Fibroblast of mammary gland (primary cell): ENCODE measurements at regions not wholly inside any gene's neighbourhood (a gene's known extent, or its start where the extent isn't known, plus 50 kb on each side); places are given as distances from the start of the nearest gene placed in this dataset.

Experiments
- DNase-seq: peaks from one replicate; pipeline ENCODE4 v3.0.0-alpha.2; 2010; ENCODE audit warnings: low read depth
- H3K4me3 ChIP-seq: 2 replicates; pipeline ENCODE4 v1.5.1; 2011; ENCODE audit warnings: low read depth, mild to moderate bottlenecking, low read length, moderate library complexity; ENCODE audit not compliant: control insufficient read depth
- TF ChIP-seq, protein P1 (sequence below): conservative IDR thresholded peaks from 2 replicates; pipeline ENCODE4 v1.5.1; 2011; ENCODE audit warnings: low read depth, low read length, inconsistent platforms; ENCODE audit not compliant: control insufficient read depth, insufficient read depth

DNA sequence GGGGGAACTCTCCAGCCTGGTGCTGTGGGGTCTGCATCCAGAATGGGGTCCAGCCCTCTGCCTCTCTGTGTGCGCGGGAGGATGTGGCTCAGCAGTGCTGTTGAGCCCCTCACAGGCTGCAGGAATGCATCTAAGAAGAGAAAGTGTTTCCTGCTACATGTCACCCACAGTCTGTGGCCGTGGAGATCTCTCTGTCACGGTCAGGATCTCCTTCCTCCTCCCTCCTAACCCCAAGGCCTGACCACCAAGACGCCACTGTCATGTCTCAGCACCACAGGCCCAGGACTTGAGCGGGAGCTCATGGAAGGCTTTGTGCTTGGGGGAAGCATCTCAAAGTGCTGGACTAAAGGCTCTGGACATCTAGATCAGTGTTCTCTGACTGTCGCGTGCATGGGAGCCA, 90.1 kb downstream of the SREK1 start:
- DNase-seq: no peak
- TF ChIP-seq, protein P1, sequence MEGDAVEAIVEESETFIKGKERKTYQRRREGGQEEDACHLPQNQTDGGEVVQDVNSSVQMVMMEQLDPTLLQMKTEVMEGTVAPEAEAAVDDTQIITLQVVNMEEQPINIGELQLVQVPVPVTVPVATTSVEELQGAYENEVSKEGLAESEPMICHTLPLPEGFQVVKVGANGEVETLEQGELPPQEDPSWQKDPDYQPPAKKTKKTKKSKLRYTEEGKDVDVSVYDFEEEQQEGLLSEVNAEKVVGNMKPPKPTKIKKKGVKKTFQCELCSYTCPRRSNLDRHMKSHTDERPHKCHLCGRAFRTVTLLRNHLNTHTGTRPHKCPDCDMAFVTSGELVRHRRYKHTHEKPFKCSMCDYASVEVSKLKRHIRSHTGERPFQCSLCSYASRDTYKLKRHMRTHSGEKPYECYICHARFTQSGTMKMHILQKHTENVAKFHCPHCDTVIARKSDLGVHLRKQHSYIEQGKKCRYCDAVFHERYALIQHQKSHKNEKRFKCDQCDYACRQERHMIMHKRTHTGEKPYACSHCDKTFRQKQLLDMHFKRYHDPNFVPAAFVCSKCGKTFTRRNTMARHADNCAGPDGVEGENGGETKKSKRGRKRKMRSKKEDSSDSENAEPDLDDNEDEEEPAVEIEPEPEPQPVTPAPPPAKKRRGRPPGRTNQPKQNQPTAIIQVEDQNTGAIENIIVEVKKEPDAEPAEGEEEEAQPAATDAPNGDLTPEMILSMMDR: no peak
- H3K4me3 ChIP-seq: no peak overlapping the region

DNA sequence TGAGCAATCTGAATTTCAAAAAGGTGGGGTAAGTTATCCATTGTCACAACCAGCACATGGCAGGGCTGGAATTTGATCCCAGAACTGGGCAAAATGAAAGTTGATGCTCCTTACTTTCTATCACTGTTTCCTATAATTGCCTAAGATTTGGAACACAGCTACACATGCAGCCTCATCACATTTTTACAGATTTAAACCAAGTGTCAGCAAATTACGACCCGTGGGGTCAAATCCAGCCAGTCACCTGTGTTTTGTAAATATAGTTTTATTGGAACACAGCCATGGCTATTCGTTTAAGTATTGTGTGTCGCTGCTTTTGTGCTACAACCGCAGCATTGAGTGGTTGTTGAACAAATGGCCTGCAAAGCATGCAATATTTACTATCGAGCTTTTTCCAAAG, 94.3 kb downstream of the SREK1 start:
- TF ChIP-seq, protein P1: no peak
- DNase-seq: no peak
- no peak overlapping the region for H3K4me3 ChIP-seq

DNA sequence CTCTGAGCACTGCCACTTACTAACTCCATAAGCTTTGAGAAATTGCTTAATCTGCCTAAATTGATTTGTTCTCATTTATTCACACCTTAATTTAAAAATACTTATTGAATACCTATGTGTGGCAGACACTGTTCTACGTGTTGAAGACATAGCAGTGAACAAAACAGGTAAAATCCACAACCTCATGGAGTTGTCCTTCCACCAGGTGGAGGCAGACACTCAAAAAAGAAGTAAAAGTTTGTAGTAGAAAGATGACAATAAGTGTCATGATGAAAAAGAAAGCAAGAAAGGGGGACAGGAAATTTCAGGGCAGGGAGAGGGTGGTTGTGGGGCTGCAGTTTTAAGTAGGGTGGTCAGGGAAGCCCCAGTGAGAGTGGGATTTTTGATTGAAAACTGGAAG, 94.9 kb downstream of the SREK1 start:
- no peak overlapping the region for H3K4me3 ChIP-seq
- DNase-seq: no peak
- TF ChIP-seq, protein P1: peak; percentile 18

DNA sequence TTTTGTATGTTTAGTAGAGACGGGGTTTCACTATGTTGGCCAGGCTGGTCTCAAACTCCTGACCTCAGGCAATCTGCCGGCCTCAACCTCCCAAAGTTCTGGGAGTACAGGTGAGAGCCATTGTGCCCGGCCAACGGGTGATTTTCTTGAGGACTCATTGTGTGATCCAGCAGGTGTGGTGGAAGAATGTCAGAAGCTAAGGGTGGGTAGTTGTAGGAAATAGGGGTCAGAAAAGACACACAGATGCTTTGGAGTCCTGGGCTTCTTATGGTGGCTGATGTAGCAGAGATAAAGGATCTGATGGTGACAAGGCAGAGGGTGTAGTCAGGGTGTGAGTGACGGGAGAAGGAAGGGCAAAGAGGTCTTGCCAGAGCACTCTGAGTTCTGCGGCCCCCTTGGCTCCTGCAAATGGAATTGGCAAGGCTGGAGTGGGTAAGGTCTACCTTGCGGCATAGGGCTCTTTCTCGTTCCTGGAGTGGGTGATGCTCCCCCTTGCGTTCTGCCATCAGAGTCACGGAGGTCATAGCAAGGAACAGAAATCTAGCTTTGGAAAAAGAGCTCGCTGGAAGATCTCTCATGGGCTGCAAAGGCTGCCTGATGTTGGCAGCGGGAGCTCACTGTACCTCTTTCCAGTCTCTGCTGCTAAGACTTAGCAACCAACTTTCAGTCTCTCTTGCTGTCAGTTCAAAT, 97.2 kb downstream of the SREK1 start:
- H3K4me3 ChIP-seq: no peak overlapping the region
- no peak for DNase-seq
- TF ChIP-seq, protein P1: no peak

DNA sequence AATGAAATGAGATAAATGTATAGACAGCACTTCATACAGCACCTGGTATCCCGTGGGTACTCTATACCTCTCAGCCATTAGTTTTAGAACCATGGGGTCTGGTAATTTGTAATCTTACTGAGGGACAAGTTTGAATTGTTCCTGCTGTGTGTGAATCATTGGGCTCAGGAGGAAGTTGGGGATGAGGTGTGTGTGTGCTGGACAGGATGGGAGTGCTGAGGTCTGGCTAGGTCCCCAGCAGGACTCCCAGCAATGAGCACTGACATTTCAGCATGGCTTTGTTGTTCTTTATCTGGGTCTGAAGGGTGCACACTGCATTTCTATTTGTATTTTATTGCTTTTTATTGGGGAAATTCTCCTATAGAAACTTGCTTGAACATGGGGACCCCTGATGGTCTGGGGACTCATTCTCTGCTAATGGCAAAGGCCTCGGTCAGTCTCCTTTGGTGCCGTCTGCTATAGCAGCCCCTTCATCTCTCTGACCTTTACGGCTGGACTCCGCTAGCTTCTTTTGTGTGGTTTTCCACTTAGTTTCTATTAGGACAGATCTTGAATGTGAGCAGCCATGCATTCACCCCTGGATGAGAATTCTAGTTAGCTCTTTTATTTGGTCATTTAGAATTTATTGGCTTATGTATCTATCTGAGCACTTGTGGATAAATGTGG, 98.1 kb downstream of the SREK1 start:
- no peak for DNase-seq
- TF ChIP-seq, protein P1: no peak
- H3K4me3 ChIP-seq: no peak overlapping the region

DNA sequence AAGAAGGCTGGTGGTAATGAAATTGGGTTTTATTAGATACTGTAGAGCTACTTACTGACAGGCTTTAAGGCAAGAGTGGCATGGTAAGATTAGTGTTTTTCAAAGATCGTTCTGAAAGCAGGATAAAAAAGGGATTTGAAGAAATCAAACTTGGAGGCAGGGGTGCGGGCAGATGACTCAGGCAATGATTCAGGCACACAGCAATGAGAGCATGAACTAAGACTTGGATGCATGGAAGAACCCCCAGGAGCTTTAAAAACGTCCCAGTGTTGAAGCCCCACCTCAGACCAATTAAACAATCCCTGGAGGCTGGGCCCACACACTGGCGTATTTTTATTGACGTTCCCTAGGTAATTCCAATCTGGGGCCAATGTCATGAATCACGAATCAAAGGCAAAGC, 102.5 kb downstream of the SREK1 start:
- TF ChIP-seq, protein P1: no peak
- peak; percentile 82 for DNase-seq
- no peak overlapping the region for H3K4me3 ChIP-seq
